PFSK-1 (cell line): ENCODE measurements at regions not wholly inside any gene's neighbourhood (a gene's known extent, or its start where the extent isn't known, plus 50 kb on each side); places are given as distances from the start of the nearest gene placed in this dataset.

Source experiments
- POLR2AphosphoS5 ChIP-seq: IDR thresholded peaks from 2 replicates; pipeline ENCODE4 v1.6.1; 2012; ENCODE audit warnings: low read depth, mild to moderate bottlenecking, control low read depth, low read length, moderate library complexity
- REST ChIP-seq, 2 experiments: IDR thresholded peaks; 2 replicates each; pipeline versions ENCODE4 v1.6.1 to v1.8.0; 2011 to 2012; ENCODE audit warnings: low read depth in 2 of 2, low read length in 2 of 2, control low read depth in 1 of 2, inconsistent platforms in 1 of 2, mild to moderate bottlenecking in 1 of 2, moderate library complexity in 1 of 2; ENCODE audit not compliant: insufficient read depth in 1 of 2
- SIN3A ChIP-seq: IDR thresholded peaks from 2 replicates; pipeline ENCODE4 v1.6.1; 2012; ENCODE audit warnings: mild to moderate bottlenecking, low read length, moderate library complexity, borderline replicate concordance; ENCODE audit not compliant: insufficient read depth
- TAF1 ChIP-seq: IDR thresholded peaks from 2 replicates; pipeline ENCODE4 v1.6.1; 2012; ENCODE audit warnings: low read length, control low read depth, borderline replicate concordance; ENCODE audit not compliant: insufficient read depth

GRCh38 chr20:62566266-62566665 is 76.0 kb upstream of the SLCO4A1 start:
- TF ChIP-seq REST (IDR thresholded peaks at IDR 0.05; ENCODE audit: insufficient read depth in 1 of 2, low read depth in 2 of 2, low read length in 2 of 2) (no peak), SIN3A (no peak), POLR2AphosphoS5 (no peak), TAF1 (no peak)
